HepG2 (cell line): ENCODE measurements at regions not wholly inside any gene's neighbourhood (a gene's known extent, or its start where the extent isn't known, plus 50 kb on each side); places are given as distances from the start of the nearest gene placed in this dataset.

ENCODE experiments used
- ATAC-seq: fragments of 200-7000 bp; cut with Tn5 transposase; 3 replicates; pipeline ENCODE4 v1.9.1; 2020; ENCODE audit warnings: mild to moderate bottlenecking, moderate library complexity
- BruUV-seq: library from RNA; stranded (reverse); fragments of 400-500 nt; replicated peaks from 2 replicates; lab custom pipeline; 2021; lab: Mats Ljungman, UMichigan
- CTCF ChIA-PET: fragments of 300-600 bp; formaldehyde crosslinking; extraction: SDS; loops from one replicate; lab custom pipeline; 2021; ENCODE audit warnings: low total read pairs, inconsistent platforms, low intra/inter-chr PET ratio; lab: Yijun Ruan, JAX
- POLR2A ChIA-PET: fragments of 350-600 bp; sonication (Branson Sonifier 250); formaldehyde crosslinking; loops from one replicate; lab custom pipeline; 2020; ENCODE audit warnings: antibody characterized with exemption, inconsistent platforms; lab: Yijun Ruan, JAX
- DNase-seq: peaks from one replicate; pipeline ENCODE4 v3.0.0-alpha.2; 2015; ENCODE audit warnings: low spot score
- FAIRE-seq: peaks from 3 replicates; lab custom pipeline; 2011; peaks lifted over from hg19 to GRCh38; lab: Jason Lieb, UNC
- H2AFZ ChIP-seq: one replicate; pipeline ENCODE4 v1.6.1; 2011; ENCODE audit warnings: low read length, inconsistent platforms
- H3K27ac ChIP-seq: fragments of 300-600 bp; 3 replicates; pipeline ENCODE4 v1.8.0; 2011; ENCODE audit warnings: mixed run types, mild to moderate bottlenecking, mixed read lengths, low read length, inconsistent platforms; ENCODE audit not compliant: insufficient read depth; ENCODE audit errors: extremely low read length
- H3K27me3 ChIP-seq, 2 experiments: fragments of 200-600 bp in 1 of 2; 2 replicates in 1 of 2; 3 replicates in 1 of 2; pipeline versions ENCODE4 v1.6.0 to v1.8.0; 2011; ENCODE audit warnings: low read length in 2 of 2, mild to moderate bottlenecking in 2 of 2, moderate library complexity in 2 of 2, inconsistent platforms in 1 of 2; ENCODE audit not compliant: insufficient read depth in 2 of 2, control insufficient read depth in 1 of 2
- H3K36me3 ChIP-seq, 2 experiments: fragments of 200-600 bp in 1 of 2; replicated peaks in 1 of 2; 2 replicates in 1 of 2; 3 replicates in 1 of 2; pipeline versions ENCODE4 v1.5.1 to v1.8.0; 2011; ENCODE audit warnings: low read length in 2 of 2, inconsistent platforms in 1 of 2; ENCODE audit not compliant: insufficient read depth in 2 of 2, control insufficient read depth in 1 of 2
- H3K4me1 ChIP-seq: 2 replicates; pipeline ENCODE4 v1.5.1; 2012; ENCODE audit warnings: low read length, inconsistent platforms; ENCODE audit not compliant: insufficient read depth
- H3K4me2 ChIP-seq: 2 replicates; pipeline ENCODE4 v1.6.0; 2011; ENCODE audit warnings: low read depth, low read length, inconsistent platforms
- H3K4me3 ChIP-seq, 3 experiments: fragments of 200-600 bp in 1 of 3; sonication (generic), shearing (Covaris generic) in 1 of 3; replicated peaks in 1 of 3; 2 replicates each; pipeline ENCODE4 v1.5.1; 2011 to 2016; ENCODE audit warnings: low read length in 3 of 3, inconsistent platforms in 2 of 3, low read depth in 2 of 3, mild to moderate bottlenecking in 2 of 3, control low read depth in 1 of 3, mixed read lengths in 1 of 3; ENCODE audit not compliant: insufficient read depth in 1 of 3
- H3K79me2 ChIP-seq: one replicate; pipeline ENCODE4 v1.6.1; 2011; ENCODE audit warnings: low read length, inconsistent platforms; ENCODE audit not compliant: insufficient read depth
- H3K9ac ChIP-seq: 2 replicates; pipeline ENCODE4 v1.6.0; 2011; ENCODE audit warnings: mild to moderate bottlenecking, low read depth, low read length, inconsistent platforms; ENCODE audit not compliant: insufficient read depth
- H3K9me3 ChIP-seq: 2 replicates; pipeline ENCODE4 v1.5.1; 2012; ENCODE audit warnings: mild to moderate bottlenecking, low read length
- H4K20me1 ChIP-seq: 2 replicates; pipeline ENCODE4 v1.6.0; 2011; ENCODE audit warnings: inconsistent platforms, mild to moderate bottlenecking, low read length, moderate library complexity; ENCODE audit not compliant: insufficient read depth
- CBX2 ChIP-seq, 2 experiments: fragments of 200-600 bp in 1 of 2; sonication (generic); formaldehyde crosslinking in 1 of 2; IDR thresholded peaks; 2 replicates each; pipeline versions ENCODE4 v1.7.0 to v1.8.1; 2018 to 2022; ENCODE audit warnings: low read depth in 2 of 2, low read length in 1 of 2, mild to moderate bottlenecking in 1 of 2, missing genetic modification reagents in 1 of 2
- FOXK1 ChIP-seq: sonication (generic); formaldehyde crosslinking; IDR thresholded peaks from 2 replicates; pipeline ENCODE4 v1.4.0; 2020; ENCODE audit warnings: low read depth, missing genetic modification reagents, borderline replicate concordance
- RBAK ChIP-seq: sonication (generic); formaldehyde crosslinking; IDR thresholded peaks from 2 replicates; pipeline ENCODE4 v1.5.1; 2020; ENCODE audit warnings: mild to moderate bottlenecking, missing genetic modification reagents
- ZFAT ChIP-seq: sonication (generic); formaldehyde crosslinking; conservative IDR thresholded peaks from 2 replicates; pipeline ENCODE4 v1.8.1; 2023; ENCODE audit warnings: missing genetic modification reagents, inconsistent platforms
- ZNF263 ChIP-seq: sonication (generic); formaldehyde crosslinking; IDR thresholded peaks from 2 replicates; pipeline ENCODE4 v1.4.0; 2020; ENCODE audit warnings: missing genetic modification reagents
- ZNF441 ChIP-seq: sonication (generic); formaldehyde crosslinking; IDR thresholded peaks from 2 replicates; pipeline ENCODE4 v1.7.0; 2021; ENCODE audit warnings: missing genetic modification reagents, borderline replicate concordance
- WGBS: methylation state at CpG from one replicate; pipeline ENCODE4 v1.1.6; 2017; ENCODE audit warnings: low lambda C conversion rate; 5-methylcytosine and 5-hydroxymethylcytosine counted together
- in situ Hi-C: cut with HindIII; loops from 2 replicates; pipeline ENCODE4 v1.10.0; 2017; ENCODE audit warnings: low pct_unique_long_range_greater_than_20kb; ENCODE audit not compliant: extremely low pct_ligation_motif_present
- intact Hi-C: fragments of 100-400 bp; cut with micrococcal nuclease; formaldehyde crosslinking; loops from one replicate; pipeline ENCODE4 v1.10.0; 2022; ENCODE audit not compliant: unreplicated experiment
- TF ChIP-seq, protein P1 (sequence below): sonication (generic); formaldehyde crosslinking; IDR thresholded peaks from one replicate; pipeline ENCODE4 v1.5.1; 2020; ENCODE audit warnings: mild to moderate bottlenecking, missing genetic modification reagents; ENCODE audit errors: not compliant biosample characterization

DNA sequence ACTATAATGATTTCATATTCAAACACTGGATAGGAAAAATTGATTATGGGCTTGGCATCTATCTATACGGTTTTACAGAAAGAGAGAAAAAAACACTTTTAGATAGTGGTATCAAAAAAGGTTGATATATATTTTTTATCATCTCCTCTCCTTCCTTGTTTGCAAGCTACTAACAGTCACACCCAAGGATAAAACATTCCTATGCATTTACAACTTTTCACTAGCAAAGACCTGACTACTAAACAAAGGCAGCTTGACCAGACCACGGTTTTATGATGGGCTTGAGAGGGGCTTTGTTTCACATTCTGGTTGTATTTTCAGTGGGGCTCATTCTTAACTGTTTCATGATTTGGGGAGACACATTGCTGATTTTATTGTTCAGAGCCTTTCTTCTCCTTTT lies 477.6 kb upstream of the CITED2 start:
- no peaks in the 10 kb centered on the region for H3K79me2 ChIP-seq
- intact Hi-C loops, result no loop called here
- no peaks in the 10 kb centered on the region for H3K27me3 ChIP-seq
- H3K36me3 ChIP-seq, result no peaks in the 10 kb centered on the region
- ChIA-PET CTCF (no interaction called here), POLR2A (no interaction called here)
- no TSS peak for BruUV-seq
- no peak overlapping the region for H3K4me2 ChIP-seq
- H3K9ac ChIP-seq, result no peak overlapping the region
- no peak for TF ChIP-seq FOXK1 (CRISPR knock-in tag)
- TF ChIP-seq ZNF263 (CRISPR knock-in tag), result no peak
- TF ChIP-seq ZFAT, result no peak
- TF ChIP-seq, protein P1, sequence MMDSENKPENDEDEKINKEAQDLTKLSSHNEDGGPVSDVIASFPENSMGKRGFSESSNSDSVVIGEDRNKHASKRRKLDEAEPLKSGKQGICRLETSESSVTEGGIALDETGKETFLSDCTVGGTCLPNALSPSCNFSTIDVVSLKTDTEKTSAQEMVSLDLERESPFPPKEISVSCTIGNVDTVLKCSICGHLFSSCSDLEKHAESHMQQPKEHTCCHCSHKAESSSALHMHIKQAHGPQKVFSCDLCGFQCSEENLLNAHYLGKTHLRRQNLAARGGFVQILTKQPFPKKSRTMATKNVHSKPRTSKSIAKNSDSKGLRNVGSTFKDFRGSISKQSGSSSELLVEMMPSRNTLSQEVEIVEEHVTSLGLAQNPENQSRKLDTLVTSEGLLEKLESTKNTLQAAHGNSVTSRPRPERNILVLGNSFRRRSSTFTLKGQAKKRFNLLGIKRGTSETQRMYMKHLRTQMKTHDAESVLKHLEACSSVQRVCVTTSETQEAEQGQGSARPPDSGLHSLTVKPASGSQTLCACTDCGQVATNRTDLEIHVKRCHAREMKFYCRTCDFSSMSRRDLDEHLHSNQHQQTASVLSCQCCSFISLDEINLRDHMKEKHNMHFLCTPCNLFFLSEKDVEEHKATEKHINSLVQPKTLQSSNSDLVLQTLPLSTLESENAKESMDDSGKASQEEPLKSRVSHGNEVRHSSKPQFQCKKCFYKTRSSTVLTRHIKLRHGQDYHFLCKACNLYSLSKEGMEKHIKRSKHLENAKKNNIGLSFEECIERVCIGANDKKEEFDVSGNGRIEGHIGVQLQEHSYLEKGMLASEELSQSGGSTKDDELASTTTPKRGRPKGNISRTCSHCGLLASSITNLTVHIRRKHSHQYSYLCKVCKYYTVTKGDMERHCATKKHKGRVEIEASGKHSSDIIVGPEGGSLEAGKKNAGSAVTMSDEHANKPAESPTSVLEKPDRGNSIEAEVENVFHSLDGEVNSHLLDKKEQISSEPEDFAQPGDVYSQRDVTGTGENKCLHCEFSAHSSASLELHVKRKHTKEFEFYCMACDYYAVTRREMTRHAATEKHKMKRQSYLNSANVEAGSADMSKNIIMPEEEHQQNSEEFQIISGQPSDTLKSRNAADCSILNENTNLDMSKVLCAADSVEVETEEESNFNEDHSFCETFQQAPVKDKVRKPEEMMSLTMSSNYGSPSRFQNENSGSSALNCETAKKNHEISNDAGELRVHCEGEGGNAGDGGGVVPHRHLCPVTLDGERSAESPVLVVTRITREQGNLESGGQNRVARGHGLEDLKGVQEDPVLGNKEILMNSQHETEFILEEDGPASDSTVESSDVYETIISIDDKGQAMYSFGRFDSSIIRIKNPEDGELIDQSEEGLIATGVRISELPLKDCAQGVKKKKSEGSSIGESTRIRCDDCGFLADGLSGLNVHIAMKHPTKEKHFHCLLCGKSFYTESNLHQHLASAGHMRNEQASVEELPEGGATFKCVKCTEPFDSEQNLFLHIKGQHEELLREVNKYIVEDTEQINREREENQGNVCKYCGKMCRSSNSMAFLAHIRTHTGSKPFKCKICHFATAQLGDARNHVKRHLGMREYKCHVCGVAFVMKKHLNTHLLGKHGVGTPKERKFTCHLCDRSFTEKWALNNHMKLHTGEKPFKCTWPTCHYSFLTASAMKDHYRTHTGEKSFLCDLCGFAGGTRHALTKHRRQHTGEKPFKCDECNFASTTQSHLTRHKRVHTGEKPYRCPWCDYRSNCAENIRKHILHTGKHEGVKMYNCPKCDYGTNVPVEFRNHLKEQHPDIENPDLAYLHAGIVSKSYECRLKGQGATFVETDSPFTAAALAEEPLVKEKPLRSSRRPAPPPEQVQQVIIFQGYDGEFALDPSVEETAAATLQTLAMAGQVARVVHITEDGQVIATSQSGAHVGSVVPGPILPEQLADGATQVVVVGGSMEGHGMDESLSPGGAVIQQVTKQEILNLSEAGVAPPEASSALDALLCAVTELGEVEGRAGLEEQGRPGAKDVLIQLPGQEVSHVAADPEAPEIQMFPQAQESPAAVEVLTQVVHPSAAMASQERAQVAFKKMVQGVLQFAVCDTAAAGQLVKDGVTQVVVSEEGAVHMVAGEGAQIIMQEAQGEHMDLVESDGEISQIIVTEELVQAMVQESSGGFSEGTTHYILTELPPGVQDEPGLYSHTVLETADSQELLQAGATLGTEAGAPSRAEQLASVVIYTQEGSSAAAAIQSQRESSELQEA (CRISPR knock-in tag), result no peak
- TF ChIP-seq RBAK (CRISPR knock-in tag), result no peak
- TF ChIP-seq ZNF441 (CRISPR knock-in tag), result no peak
- no peak for TF ChIP-seq CBX2 (IDR thresholded peaks at IDR 0.05; ENCODE audit: low read depth, low read length)
- no peak for TF ChIP-seq CBX2 (CRISPR knock-in tag; IDR thresholded peaks at IDR 0.05; ENCODE audit: low read depth)
- WGBS, result 54% methylated on average over 2 of the region's 2 CpGs
- H3K9me3 ChIP-seq, result 0 out of 2 replicates have a peak, but pooled peaks cover 12% of the 10 kb centered on the region
- FAIRE-seq, result no peak
- no peak overlapping the region for H3K27ac ChIP-seq
- H4K20me1 ChIP-seq, result no peaks in the 10 kb centered on the region
- H3K4me3 ChIP-seq, result no peak overlapping the region
- peaks cover 33% of the 10 kb centered on the region for H3K4me1 ChIP-seq
- no peak for DNase-seq
- in situ Hi-C loops, result no loop called here
- H2AFZ ChIP-seq, result no peak overlapping the region
- no peak for ATAC-seq
